HG02759 (cell line): ENCODE measurements at regions not wholly inside any gene's neighbourhood (a gene's known extent, or its start where the extent isn't known, plus 50 kb on each side); places are given as distances from the start of the nearest gene placed in this dataset.
"Not testable (repeated sequence)": the region's sequence is repeated elsewhere in the genome, so short reads cannot be mapped to it uniquely, and the experiment has no call there.

Experiments
- ATAC-seq: cut with Tn5 transposase; IDR thresholded peaks from one replicate; pipeline ENCODE4 v1.9.1; 2021; ENCODE audit warnings: mild to moderate bottlenecking, moderate library complexity; ENCODE audit not compliant: unreplicated experiment

DNA sequence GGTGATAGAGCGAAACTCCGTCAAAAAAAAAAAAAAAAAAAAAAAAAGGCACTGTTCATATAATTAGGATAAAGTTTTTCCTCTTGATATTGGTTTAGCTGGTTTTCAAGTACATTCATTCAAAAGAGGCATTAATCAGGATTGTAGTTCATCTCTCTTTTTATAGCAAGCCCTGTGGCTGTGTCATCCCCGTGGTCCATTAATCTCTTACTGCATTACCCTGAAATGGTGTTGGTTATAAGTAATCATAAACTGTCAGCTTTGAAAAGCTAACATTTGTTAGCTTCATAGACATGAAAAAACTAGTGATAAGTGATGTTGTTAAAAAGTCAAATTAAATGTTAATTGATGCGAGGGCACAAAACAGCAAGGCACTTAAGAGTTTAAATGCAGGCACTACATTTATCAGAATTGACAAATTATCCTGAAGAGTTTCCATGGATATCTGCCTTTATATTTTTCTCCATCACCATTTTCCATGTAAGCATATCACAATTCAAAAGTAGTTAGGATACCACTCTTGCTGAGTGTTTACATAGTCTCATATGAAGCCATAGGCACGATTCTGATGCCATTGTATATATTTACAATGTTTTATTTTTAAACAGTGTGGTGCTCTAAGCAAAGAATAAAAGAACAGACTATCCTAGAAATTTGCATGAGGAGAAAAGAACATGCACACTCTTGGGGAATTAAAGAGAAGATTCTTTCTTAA, 193.1 kb downstream of the OTOL1 start:
- ATAC-seq: no peak

- no peak for ATAC-seq
These were observed 193.7 kb downstream of the OTOL1 start for GRCh38 chr3:161690299-161690620.

DNA sequence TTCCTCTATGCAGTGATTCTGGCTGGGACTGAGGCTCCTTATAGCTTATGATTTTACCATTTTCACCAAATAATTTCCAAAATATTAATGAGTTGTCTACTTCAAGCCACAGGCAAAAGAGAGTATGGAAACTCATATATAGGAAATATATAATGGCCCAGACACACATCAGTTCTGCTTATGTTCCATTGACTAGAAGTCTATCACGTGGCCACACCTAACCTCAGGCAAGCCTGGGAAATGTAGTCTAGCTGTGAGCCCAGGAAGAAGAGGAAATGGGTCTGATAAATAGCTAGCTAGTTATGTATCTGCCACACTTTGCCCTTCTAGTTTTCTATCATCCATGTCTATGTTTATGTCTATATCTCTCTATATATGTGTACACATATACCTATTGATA, 195.1 kb downstream of the OTOL1 start:
- ATAC-seq: no peak

- ATAC-seq: no peak
These were observed 198.3 kb downstream of the OTOL1 start for GRCh38 chr3:161694682-161695564.

DNA sequence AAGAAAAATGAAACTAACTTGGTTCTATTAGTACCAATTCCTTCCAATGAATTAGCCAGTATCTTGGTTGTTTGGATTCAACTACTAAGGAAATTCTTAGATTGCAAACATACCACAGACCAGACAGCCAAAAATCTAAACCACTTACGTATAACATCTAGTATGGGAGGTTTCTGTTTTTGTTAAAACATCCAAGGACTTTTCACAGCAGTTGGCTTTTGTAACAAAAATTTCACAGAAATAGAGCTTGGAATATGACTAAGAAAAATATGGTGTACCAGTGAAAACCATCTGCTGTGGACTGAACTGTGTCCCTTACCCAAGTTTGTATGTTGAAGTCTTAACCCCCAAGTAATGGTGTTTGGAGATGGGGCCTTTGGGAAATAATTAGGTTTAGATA, 199.2 kb downstream of the OTOL1 start:
- no peak for ATAC-seq

DNA sequence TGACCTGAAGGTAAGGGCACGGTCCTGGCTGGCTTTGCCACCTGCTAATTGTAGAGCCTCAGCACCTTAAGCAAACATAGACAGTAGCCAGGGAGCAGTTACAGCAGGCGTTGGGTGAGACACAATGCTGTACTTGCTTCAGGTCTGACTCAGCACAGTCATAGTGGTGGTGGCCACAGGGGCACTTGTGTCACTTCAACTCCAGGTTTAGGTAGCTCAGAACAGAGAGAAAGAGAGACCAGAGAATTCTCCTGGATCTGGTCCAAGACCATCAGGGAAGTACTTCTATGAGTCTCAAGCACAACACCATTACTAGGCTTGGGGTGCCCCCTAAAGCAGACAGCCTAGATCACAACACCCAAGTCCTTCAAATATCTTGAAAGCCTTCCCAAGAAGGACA, 204.4 kb downstream of the OTOL1 start:
- peak; percentile 65 for ATAC-seq

- not testable (repeated sequence) for ATAC-seq
These were observed 210.6 kb downstream of the OTOL1 start for GRCh38 chr3:161707253-161707652.

GRCh38 chr3:161713731-161714130, 217.1 kb downstream of the OTOL1 start:
- ATAC-seq: no peak

DNA sequence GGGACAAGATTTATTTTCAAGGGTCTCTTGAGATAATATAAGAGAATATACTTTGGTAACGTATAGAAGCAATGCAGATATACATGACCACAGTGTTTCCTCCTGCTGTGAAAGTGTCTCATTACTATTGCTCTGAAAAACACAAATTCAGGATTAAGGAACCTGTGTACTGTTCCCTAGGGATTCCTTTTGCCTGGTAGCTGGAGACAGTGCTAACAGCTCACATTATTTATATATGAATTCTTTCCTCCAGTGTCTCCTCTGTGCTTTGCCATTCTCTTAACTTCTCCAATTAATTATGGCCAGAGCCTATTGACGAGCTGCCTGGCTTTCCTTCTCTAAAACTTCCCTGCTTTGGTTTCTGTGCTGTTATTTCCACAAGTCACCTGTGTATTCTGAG, 235.4 kb downstream of the OTOL1 start:
- no peak for ATAC-seq

DNA sequence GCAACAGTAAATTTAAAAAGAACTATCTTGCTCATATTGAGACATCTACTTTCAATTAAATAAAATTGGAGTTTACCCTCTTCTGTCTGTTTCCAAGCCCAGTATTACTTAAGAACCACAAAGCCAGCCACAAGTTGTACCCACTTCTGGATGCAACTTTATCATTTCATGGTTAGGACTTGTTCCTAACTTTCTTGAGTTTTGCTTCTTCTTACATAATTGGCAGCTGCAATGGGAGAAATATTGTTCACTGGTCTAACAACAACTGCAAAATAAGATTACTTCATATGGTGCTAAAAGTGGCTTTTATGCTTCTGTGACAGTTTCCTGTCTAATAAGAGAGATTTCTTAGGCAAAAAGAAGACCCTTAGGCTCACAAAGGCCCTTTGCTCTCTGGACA, 240.6 kb downstream of the OTOL1 start:
- no peak for ATAC-seq

- ATAC-seq: no peak
These were observed 243.8 kb downstream of the OTOL1 start for GRCh38 chr3:161740421-161740820.

DNA sequence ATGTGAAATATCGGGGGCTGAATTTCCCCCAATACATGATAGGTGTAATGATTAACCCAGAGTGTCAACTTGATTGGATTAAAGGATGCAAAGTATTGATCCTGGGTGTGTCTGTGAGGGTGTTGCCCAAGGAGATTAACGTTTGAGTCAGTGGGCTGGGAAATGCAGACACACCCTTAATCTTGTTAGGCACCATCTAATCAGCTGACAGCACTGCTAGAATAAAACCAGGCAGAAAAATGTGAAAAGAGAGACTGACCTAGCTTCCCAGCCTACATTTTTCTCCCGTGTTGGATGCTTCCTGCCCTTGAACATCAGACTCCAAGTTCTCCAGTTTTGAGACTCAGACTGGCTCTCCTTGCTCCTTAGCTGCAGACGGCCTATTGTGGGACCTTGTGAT, 247.8 kb downstream of the OTOL1 start:
- no peak for ATAC-seq

DNA sequence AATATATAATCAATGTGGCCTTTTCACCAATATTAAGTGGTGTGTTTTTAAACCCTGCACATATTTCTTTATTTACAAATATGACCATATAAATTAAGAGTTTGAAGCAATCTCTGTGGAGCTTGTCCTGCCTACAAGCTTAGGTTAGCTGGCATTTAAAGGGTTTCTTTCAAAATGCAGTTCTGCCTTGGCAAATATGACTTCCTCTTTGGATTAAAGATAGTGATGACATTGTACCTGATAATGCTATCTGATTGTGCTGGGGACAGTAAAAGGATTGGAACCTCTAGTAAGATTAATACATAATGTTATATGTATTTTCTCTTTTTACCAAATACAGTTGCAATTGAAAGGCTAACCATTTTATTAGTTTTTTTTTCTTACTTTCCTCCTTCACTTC, 249.1 kb downstream of the OTOL1 start:
- no peak for ATAC-seq

DNA sequence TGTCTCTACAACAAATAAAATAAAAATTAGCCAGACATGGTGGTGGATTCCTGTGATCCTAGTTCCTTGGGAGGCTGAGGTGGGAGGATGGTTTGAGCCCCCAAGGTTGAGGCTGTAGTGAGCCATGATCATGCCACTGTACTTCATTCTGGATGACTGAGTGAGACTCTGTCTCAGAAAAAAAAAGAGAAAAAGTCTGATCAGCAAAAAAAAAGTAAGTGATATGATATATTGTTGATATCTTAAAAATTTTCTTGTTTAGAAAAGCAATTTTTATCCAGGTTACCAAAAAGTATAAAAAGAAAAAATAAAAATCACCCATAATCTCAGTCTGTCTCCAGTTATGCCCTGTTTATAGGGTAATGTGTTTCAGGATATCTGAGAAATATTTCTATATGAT, 251.4 kb downstream of the OTOL1 start:
- no peak for ATAC-seq

GRCh38 chr3:161754420-161755053, 257.9 kb downstream of the OTOL1 start:
- ATAC-seq: no peak

- ATAC-seq: no peak
These were observed 262.8 kb downstream of the OTOL1 start for GRCh38 chr3:161759444-161759843.

DNA sequence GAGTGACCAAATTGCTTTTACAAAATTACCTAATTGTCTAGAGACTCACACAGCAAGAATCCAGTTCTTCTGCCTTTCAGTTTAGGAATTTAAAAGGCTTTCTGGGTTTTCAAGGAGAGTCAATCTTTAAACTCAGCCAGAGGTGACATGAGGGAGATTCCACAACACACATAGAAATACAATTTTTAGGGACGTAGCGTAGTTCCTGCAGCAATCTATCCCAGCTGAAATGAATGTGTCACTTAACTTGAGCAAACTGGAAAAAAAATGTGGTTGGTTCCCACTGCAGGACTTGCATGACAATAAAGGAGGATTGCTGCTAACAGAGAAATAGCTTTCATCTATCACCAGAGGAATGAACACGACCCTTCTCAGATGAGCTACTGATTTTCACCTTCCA, 269.7 kb downstream of the OTOL1 start:
- no peak for ATAC-seq

DNA sequence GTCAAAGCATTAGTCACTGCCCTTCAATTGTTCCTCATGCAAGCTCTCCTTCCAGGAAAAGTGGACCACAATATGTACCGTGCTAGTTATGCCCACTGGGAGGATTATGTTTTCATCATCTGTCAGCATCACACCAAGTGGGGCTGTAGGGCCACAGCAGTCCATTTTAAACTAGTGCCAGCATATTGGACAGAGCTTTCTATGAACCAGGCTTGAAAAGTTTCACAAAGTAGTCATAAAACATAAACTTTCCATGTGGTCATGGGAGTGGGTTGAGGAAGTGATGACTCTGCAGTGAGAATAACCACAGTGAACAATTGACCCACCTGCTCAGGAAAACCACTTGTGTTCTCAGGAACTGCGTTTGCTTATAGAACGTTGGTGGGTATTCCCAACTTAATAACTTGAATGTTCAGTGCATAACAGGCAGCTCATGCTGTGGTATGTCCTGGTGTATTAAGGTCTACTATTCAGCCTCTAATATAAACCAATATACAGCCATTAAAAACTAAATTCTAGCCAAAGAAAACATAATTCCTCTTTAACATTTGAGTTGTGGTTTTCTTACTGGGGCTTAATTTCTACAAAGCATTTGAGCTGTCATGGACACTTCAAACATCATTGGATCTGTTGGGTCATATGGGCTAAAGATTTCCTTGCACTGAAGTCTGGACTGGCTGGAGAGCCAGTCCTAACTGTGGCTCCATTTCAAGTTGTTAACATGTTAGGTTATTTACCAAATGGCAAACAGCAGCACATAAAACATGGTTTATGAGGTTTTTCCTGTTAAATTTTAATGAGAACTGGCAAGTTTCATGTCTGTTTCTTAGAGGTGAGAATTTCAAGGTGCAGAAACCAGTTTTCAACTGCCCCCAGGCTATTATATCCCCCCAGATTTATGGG, 274.1 kb downstream of the OTOL1 start:
- ATAC-seq: peak; percentile 89

GRCh38 chr3:161781381-161781780, 284.8 kb downstream of the OTOL1 start:
- no peak for ATAC-seq

GRCh38 chr3:161793194-161793930, 296.8 kb downstream of the OTOL1 start:
- no peak for ATAC-seq
